GM19395 (cell line): ENCODE measurements at regions not wholly inside any gene's neighbourhood (a gene's known extent, or its start where the extent isn't known, plus 50 kb on each side); places are given as distances from the start of the nearest gene placed in this dataset.

Source experiments
- ATAC-seq: cut with Tn5 transposase; IDR thresholded peaks from one replicate; pipeline ENCODE4 v1.9.1; 2021; ENCODE audit warnings: mild to moderate bottlenecking, moderate library complexity; ENCODE audit not compliant: unreplicated experiment

- ATAC-seq, result no peak
These were observed 49.8 kb downstream of the ABCC12 start for GRCh38 chr16:48105976-48106375.

- ATAC-seq, result no peak
These were observed 50.3 kb downstream of the ABCC12 start for GRCh38 chr16:48105456-48105855.

GRCh38 chr16:48103591-48103990 lies 52.2 kb downstream of the ABCC12 start:
- no peak for ATAC-seq

DNA sequence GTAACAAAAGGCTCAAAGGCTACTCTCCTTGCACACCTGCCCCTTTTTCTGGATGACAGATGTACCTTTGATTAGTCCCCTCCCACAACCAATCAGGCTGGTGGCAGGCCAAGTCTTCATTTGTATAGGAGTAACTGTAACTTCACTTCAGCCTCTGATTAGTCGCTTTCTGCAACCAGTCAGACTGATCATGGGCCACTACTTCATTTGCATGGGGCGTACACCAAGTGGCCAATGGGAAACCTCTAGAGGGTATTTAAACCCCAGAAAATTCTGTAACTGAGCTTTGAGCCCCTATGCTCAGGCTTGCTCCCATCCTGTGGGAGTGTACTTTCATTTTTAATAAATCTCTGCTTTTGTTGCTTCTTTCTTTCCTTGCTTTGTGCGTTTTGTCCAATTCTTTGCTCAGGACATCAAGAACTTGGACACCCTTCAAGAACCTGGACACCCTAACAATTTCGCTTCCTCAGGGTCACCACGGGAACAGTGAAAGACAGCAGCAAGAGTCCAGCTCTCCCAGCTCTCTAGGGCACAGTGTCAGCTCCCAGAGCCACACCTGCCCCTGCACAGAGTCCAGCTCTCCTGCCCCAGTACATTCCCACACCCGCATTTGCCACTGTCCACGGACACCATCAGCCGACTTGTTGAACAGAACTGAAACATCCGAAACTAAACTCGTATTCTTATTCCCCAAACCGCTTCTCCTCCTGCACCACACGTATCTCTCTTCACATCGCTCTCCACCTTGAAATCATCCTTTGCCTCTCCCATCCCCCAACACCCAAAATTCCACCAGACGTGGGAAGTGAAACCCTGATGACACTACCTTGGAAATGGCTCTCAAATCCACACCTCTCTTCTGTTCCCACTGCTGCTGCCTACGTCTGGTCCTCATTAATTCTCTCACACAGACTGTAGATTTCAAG lies 53.4 kb downstream of the ABCC12 start:
- no peak for ATAC-seq

- ATAC-seq, result no peak
These were observed 54.6 kb downstream of the ABCC12 start for GRCh38 chr16:48101069-48101674.

DNA sequence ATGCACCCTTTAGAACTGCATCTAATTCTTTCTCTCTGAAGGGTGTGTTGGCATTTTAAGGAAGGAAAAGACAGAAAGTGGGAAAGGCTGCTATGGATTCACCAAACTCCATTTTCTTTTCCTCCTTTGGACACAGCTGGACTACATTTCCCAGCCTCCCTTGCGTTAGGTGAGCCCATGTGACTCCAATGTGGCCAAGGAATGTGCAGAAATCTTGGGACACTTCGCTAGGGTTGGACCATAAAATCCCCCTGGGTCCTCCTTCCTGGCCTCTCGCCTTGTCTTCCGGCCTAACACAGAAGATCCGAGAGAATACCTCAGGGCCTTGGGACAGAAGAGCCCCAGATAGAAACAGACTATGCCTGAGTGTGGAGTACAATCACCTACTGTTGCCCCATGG lies 56.3 kb downstream of the ABCC12 start:
- no peak for ATAC-seq

- ATAC-seq, result no peak
These were observed 57.3 kb downstream of the ABCC12 start for GRCh38 chr16:48098472-48098871.

GRCh38 chr16:48091117-48091516 lies 64.7 kb downstream of the ABCC12 start:
- no peak for ATAC-seq

GRCh38 chr16:48089053-48089792 lies 66.6 kb downstream of the ABCC12 start:
- no peak for ATAC-seq

DNA sequence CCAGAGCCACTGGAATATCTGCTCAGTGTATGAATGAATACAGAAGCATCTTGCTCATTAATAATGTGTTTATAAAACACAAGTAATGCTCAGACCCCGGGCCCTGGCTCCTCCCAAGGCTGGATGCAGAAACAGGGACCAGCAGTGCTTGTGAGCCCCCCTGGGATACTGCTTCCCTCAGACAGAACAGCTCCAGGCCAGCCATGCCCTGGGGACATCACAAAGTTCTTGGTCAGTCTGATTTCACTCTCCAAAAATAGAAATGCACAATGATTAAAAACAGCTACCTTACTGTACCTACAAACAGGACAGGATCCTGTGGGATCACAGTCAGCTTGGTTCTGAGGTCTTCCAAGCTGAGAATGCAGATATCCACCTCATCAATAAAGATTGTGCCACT lies 68.2 kb downstream of the ABCC12 start:
- ATAC-seq, result no peak

DNA sequence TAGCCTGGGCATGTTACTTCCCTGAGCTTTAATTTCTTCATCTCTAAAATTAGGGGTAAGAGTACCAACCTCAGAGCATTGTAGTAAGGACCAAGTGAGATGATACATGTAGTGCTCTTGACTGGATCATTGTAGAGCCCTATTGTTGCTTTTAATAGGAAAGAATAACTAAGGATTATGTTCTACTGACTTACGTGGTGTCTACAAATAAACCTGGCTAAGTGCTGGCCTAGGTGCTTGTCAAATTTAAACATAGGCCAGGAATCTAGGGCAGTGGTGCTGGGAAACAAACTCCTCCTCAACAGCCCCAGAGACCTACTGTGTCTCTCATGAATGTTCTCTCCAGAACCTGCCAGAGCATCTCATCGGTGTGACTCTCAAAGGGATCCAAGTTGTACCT lies 69.4 kb downstream of the ABCC12 start:
- ATAC-seq, result no peak

DNA sequence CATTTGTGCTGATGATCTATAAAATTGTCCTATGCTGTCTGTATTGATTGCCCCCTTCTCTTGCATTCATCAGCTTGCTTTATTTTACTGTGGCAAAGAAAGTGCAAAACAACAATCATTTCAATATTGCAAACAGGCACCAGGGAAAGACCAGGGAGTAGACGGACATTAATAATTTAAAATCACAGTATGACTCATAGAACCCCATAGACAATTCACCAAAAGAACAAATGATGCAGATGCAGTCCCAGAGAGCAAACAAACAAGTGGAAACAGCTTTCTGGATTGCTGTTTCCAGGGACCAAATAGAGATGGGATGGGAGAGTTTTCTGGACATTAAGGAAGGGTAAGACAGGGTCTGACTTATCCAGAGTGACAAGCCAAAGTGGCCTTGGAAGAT lies 70.1 kb downstream of the ABCC12 start:
- ATAC-seq, result no peak

GRCh38 chr16:48084826-48085225 lies 71.0 kb downstream of the ABCC12 start:
- ATAC-seq, result no peak

DNA sequence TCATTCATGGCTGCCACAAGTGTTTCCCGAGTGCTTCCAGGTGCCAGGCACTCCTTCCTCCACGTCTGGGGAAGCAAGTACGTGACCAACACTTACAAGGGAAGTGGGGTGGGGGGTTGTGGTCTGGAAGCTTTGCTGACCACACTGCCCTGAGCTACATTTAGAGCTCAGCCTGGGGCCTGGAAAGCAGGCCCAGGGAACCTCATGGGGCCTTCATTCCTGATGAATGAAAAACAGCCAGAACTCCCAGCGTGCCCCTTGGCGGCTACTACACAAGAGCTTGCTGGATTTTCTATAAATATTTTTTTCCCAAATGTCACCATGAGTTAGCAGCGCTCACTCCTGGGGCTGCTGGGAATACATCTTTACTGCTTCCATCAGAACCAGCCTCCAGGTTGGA lies 73.3 kb downstream of the ABCC12 start:
- ATAC-seq, result no peak

DNA sequence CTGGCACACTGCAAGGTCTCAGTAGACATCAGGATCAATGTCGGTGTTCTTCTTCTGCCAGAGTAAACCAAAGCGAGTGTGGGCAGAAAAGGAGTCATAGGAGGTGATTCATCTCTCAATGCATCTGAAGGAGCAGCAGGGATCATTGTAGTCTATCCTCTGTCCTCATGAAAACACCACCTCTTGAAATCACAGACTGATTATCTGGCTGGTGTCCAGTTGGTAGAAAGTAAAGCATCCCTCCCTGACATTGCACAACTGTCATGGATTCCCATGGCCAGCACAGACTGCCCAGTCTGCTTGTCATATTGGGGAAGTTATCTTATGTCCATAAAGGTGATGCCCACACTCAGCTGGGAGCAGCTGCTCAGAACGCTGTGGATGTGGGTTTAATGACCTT lies 74.1 kb downstream of the ABCC12 start:
- ATAC-seq, result no peak

GRCh38 chr16:48076455-48077012 lies 79.3 kb downstream of the ABCC12 start:
- no peak for ATAC-seq

GRCh38 chr16:48075398-48075797 lies 80.4 kb downstream of the ABCC12 start:
- ATAC-seq, result no peak

GRCh38 chr16:48067388-48067787 lies 88.4 kb downstream of the ABCC12 start:
- no peak for ATAC-seq

- ATAC-seq, result no peak
These were observed 90.8 kb downstream of the ABCC12 start for GRCh38 chr16:48064971-48065370.

DNA sequence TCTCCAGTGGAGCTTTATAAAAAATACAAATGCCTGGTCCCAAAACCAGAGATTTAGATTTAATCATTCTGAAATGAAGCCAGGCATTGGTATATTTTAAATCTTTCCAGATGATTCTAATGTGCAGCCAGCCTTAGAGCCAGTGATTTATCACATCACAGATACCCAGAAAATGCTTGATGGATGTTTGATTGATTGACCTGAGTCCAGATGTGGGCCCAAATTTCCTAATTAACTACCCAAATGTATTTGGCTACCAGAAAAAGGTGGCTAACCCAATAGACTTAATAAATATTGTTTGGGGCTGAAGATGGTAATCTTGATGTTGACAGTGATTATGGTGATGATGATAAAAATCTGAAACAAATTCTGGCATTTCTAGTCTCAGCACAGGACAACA lies 93.1 kb downstream of the ABCC12 start:
- no peak for ATAC-seq

DNA sequence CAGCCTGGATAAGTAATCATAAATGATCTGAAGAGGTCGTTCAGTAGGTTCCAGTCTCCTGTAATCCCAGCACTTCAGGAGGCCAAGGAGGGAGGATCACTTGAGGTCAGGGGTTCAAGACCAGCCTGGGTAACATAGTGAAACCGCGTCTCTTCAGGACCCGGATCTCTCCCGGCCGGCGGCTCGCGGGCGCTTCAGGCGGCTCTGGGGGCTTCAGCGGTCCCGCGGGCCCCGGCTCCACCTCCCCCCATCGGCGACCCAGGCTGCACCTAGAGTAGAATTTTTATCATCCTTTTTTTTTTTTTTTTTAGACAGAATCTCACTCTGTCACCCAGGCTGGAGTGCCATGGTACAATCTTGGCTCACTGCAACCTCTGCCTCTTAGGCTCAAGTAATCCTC lies 95.9 kb downstream of the ABCC12 start:
- no peak for ATAC-seq
